CMK (cell line): ENCODE measurements at regions not wholly inside any gene's neighbourhood (a gene's known extent, or its start where the extent isn't known, plus 50 kb on each side); places are given as distances from the start of the nearest gene placed in this dataset.
A peak's percentile ranks its signal among the peaks of the same experiment; 100 is the strongest.
"Not testable (repeated sequence)": the region's sequence is repeated elsewhere in the genome, so short reads cannot be mapped to it uniquely, and the experiment has no call there.

Experiments used
- DNase-seq: peaks from one replicate; pipeline ENCODE4 v3.0.0-alpha.2; 2010; ENCODE audit warnings: low read depth

DNA sequence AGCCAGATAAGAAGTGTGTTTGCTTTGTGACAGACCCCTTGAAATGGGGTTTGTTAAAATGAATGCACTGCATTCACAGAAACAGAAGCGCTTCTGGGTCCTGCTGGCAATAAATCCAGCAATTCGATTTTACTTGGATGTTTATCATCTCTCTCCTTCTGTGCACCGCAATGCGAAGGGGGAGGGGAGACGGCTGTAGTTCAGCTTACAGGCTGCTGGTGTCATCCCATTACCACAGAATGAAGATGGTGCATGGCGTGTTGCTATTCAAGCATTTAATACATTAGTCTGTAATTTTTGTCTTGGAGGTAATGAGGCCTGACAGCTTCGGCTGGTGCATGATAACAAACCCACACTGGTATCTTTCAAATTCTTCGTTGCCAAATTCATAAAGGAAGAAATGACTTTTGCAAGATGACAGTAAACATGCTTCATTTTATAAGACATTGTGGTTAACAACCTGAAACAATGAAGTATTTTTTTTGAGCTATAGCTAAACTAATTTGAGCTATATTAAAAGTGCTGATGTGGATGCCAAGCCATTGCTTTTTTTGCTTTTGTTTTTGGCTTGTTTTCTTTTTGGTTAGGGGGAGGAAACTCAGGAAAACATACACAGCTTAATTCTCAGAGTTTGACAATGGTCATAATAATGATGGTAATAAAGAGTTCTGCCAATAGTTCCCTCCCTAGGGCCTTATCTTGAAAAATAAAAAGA lies 418.3 kb downstream of the OTOL1 start:
- DNase-seq = peak; percentile 40

DNA sequence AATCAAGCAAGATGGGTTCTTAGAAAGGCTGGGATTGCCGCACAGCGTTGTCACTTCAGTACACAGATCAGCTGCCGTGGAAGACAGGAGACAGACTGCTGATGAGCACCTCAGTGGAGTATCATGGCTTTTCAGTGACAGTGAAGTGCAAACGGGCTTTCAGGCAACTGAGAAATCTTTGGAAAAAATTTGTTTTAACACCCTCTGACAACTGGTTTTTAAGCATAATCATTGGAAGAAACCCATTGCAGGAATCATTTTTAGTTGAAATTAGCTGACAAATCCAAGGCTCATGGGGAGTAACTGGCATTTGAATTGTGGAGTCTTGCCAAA lies 418.8 kb downstream of the OTOL1 start:
- DNase-seq = no peak

- no peak for DNase-seq
These were observed 423.6 kb downstream of the OTOL1 start for GRCh38 chr3:161920196-161920595.

DNA sequence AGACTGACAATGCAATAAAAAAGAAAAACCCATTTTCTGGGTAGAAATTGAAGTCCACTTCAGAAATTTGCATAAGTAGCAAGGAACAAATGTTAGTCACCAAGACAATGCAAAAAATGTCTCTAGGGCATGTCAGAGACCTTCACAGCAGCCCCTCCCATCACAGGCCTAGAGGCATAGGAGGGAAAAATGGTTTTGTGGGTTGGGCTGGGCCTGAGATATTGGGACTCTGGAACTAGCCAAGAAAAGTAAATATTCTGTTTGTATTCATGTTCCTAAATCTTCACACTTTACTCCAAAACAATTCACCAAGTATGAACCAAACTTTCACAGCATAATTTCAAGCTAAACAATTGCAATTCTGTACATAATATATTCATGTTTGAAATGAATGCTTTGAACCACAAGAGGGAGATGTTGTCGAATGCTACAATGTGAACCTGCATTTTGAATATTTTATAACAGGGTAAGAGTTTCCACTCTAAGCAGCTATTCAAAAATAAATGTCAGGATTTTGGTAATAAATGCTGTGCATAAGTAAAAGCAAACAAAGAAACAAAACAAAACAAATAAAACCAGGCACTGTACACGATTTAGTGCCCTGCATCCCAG lies 429.2 kb downstream of the OTOL1 start:
- DNase-seq = no peak

DNA sequence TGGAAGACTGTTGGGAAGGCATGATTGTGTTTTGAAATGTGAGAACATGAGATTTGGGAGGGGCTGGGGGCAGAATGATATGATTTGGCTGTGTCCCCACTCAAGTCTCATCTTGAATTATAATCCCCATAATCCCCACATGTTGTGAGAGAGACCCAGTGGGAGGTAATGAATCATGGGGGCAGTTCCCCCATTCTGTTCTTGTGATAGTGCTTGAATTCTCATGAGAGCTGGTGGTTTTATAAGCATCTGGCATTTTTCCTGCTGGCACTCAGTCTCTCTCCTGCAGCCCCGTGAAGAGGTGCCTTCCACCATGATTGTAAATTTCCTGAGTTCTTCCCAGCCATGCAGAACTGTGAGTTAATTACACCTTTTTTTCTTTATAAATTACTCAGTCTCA lies 430.5 kb downstream of the OTOL1 start:
- DNase-seq = no peak

- DNase-seq = peak; percentile 21
These were observed 443.5 kb downstream of the OTOL1 start for GRCh38 chr3:161939918-161940620.

DNA sequence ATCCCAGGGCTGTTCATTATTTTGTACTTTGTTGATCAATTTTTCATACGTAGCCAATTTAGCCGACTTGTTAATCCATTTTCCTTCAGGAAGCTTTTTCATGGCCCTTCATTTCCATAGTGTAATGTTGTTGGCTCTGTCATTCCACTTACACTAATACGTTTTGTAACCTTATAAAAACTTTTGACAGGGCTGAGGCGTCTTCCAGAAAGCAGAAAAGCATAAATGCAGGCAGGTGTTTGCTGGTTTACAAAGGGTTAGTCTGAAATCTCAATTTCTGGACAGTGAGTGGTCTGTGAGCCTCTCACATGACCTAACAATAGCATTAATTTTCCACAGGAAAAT lies 444.0 kb downstream of the OTOL1 start:
- no peak for DNase-seq

DNA sequence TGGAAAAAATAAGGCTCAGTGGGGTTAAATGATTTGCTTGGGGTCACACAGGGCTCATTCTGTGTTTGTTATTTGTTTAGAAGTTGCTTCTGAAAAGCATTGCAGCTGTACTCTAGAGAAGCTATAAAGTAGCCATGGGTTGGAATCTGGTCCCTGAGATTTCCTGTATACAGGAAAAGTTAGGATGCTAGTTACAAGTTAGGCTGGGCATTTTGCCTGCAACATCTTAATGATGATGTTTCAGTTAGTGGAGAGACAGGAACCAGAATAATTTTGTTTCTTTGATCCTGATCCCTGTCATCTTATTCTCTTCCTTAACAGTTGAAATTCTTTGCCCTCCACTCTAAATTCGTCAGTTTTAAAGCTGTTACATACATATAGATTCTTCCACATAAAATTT lies 445.3 kb downstream of the OTOL1 start:
- no peak for DNase-seq

- DNase-seq = not testable (repeated sequence)
These were observed 447.3 kb downstream of the OTOL1 start for GRCh38 chr3:161943801-161944345.

DNA sequence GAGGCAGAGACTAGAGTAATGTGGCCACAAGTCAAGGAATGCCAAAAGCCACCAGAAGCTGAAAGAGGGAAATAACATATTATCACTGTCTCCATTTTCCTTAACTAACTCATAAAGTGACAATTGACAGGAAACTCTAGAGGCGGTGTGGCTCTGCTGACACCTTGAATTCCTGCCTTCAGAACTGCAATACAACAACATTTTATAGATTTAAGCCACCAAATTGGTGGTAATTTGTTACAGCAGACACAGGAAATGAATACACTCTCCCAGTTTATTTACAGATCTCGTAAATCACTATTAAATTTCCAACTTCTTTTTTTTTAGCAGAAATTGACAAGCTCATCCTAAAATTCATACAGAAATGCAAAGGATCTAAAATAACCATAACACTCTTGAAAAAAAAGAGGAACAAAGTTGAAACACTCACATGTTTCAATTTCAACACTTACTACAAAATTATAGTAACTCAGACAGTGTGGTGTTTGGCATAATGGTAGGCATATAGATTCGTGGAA lies 449.9 kb downstream of the OTOL1 start:
- DNase-seq = no peak

DNA sequence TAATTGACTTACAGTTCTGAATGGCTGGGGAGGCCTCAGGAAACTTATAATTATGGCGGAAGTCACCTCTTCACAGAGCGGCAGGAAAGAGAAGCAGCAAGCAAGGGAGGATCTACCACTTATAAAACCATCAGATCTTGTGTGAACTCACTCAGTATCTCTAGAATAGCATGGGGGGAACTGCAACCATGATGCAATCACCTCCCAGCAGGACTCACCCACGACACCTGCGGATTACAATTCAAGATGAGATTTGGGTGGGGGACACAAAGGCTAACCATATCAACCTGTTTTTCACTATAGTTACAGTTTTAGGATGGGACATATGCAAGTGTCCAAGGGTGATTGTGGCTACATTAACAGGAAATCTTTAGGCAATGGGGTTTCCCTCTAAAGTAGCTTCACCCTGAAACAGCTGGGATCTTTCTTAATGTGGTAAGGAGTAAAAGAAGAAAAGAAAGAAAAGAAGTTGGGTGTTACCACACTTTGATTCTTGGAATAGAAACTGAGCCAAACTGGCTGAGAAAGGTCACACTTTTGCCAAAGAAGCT lies 453.8 kb downstream of the OTOL1 start:
- no peak for DNase-seq

GRCh38 chr3:161957467-161957866 lies 460.9 kb downstream of the OTOL1 start:
- DNase-seq = no peak

DNA sequence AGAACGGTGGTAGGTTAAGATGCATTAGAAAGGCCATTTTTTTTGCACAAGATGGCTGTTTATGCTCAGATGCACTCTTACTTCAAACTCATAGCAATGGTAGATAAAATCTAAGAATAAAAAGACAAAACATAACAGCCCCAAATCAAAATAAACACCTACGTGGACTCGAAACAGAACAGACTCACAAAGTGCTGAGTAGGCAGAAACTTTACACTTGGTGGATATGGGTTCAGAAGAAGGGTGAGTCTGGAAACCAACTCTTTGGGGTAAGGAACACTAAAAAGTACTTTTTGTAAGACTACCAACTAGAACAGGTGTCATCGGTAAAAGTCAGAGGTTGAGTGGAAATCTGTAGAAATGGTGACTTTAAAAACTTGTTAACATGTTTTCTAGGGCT lies 468.2 kb downstream of the OTOL1 start:
- no peak for DNase-seq

GRCh38 chr3:161969867-161970266 lies 473.3 kb downstream of the OTOL1 start:
- no peak for DNase-seq

- DNase-seq = no peak
These were observed 478.6 kb downstream of the OTOL1 start for GRCh38 chr3:161975201-161975600.

GRCh38 chr3:161977063-161977462 lies 480.5 kb downstream of the OTOL1 start:
- DNase-seq = no peak

GRCh38 chr3:161977850-161978249 lies 481.2 kb downstream of the OTOL1 start:
- DNase-seq = no peak

DNA sequence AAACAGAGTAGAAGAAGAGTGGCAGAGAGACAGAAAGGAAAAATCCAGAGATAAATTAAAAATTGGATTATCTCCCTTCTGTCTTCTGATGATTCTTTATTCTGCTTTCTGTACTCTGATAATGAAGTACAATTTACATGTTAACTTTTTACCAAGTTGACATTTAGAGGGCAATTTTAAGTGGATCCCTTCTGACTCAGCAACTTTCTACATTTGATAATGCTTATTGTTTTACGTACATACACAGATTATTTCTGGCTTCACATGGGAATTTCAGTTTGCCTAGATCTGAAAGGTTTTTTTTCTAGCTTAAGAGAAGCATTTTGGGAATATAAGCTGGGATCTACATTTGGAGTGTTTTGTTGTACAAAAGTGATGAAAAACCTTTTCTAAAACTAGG lies 491.3 kb downstream of the OTOL1 start:
- DNase-seq = no peak

- DNase-seq = no peak
These were observed 492.4 kb downstream of the OTOL1 start for GRCh38 chr3:161989012-161989411.

DNA sequence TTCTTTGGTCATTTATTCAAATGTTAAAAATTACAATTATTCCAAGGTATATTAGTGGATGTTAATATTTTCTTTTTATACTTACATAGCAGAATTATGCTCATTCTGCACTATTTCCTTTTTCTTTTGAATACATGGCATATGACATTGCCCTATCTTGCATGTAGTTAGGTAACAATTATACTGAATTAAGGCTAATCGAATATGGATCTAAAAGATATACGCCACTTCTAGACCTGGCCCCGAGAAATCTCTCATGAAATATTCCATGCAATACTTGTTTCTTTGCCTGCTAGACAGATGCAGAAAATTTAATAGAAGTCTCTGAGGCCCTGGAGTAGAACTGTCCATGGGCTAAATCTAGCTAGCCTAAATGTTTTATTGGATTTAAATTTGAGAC lies 493.4 kb downstream of the OTOL1 start:
- no peak for DNase-seq

GRCh38 chr3:161991901-161992540 lies 495.4 kb downstream of the OTOL1 start:
- DNase-seq = no peak

DNA sequence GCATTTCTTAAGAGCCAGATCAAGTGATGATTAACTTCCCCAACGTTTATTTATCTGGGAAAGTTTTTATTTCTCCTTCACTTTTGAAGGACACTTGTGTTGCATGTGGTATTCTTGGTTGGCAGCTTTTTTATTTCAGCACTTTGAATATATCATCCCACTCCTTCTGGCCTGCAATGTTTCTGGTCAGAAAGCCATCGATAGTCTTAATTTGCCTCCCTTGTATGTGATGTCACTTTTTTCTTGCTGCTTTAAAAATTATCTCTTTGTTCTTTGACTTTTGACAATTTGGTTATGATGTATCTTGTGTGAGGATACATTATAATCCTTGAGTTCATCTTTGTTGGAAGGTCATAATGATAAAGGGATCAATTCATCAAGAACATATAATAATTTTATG lies 503.2 kb downstream of the OTOL1 start:
- DNase-seq = no peak
